ENCODE measurements at regions not wholly inside any gene's neighbourhood (a gene's known extent, or its start where the extent isn't known, plus 50 kb on each side); places are given as distances from the start of the nearest gene placed in this dataset.

DNA sequence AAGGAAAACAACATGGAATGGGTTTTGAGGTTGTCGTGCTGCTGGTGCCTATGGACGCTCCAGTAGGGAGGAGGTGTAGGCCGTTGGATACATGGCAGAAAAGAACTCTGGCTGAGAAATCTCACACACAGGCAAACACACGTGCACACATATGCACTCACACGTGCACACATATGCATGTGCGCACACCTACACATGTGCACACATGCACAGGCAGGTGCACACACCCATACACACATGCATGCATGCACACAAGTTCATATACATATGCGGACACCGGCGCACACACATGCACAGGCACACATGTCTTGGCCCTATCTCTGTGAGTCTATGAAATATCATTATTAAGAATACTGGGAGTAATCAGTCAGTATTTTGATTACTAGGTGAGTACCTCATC, 150.4 kb downstream of the LRRC30 start:
- TF ChIP-seq, protein P1, sequence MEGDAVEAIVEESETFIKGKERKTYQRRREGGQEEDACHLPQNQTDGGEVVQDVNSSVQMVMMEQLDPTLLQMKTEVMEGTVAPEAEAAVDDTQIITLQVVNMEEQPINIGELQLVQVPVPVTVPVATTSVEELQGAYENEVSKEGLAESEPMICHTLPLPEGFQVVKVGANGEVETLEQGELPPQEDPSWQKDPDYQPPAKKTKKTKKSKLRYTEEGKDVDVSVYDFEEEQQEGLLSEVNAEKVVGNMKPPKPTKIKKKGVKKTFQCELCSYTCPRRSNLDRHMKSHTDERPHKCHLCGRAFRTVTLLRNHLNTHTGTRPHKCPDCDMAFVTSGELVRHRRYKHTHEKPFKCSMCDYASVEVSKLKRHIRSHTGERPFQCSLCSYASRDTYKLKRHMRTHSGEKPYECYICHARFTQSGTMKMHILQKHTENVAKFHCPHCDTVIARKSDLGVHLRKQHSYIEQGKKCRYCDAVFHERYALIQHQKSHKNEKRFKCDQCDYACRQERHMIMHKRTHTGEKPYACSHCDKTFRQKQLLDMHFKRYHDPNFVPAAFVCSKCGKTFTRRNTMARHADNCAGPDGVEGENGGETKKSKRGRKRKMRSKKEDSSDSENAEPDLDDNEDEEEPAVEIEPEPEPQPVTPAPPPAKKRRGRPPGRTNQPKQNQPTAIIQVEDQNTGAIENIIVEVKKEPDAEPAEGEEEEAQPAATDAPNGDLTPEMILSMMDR (conservative IDR thresholded peaks at IDR 0.05; ENCODE audit: low read depth) = no peak
- H3K27ac ChIP-seq = no peak overlapping the region
- ChIA-PET POLR2A (ENCODE audit: low non-redundant PET) (no interaction called here), CTCF (no interaction called here)
- no peak for DNase-seq (ENCODE audit: low spot score)

DNA sequence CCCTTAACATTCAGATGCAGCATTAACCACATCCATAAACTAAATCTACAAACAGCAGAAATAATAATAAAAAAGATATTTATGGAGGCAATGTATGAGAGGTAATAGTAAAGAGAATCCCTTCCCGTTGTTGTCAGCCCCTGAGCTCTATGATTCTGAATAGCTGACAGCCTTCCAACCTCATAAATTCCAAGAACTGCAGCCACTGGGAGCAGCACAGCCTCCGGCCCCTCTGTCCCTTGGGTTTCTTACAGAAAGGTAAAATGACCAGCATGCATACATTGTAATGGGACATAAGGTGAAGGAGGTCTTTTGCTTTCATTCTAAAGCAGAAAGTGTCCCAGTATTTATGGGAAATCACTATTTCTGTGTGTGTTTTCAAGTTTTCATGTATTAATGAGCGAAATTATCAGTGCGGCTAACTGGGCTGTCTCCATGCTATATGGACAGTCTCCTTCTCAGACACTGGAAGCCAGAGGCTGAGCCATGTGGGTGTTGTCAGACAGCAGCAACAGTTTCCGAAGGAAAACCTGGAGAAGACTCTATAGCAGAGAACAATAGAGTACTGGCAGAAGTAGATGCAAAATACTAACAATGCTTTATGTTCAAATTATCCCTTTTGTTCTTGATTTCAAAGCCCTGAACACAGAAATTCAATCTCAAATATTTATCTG, 151.6 kb downstream of the LRRC30 start:
- ChIA-PET POLR2A (ENCODE audit: low non-redundant PET) (no interaction called here), CTCF (no interaction called here)

GRCh38 chr18:7383002-7383980, 152.4 kb downstream of the LRRC30 start:
- ChIA-PET CTCF (no interaction called here), POLR2A (ENCODE audit: low non-redundant PET) (no interaction called here)
- H3K27ac ChIP-seq = no peak overlapping the region
- TF ChIP-seq, protein P1 (conservative IDR thresholded peaks at IDR 0.05; ENCODE audit: low read depth) = no peak
- DNase-seq (ENCODE audit: low spot score) = no peak

More for the DNA sequence above, 151.6 kb downstream of the LRRC30 start:
- TF ChIP-seq, protein P1 (conservative IDR thresholded peaks at IDR 0.05; ENCODE audit: low read depth) = no peak
- DNase-seq (ENCODE audit: low spot score) = no peak
- no peak overlapping the region for H3K27ac ChIP-seq

- no peak overlapping the region for H3K27ac ChIP-seq
- TF ChIP-seq, protein P1 (conservative IDR thresholded peaks at IDR 0.05; ENCODE audit: low read depth) = no peak
- no peak for DNase-seq (ENCODE audit: low spot score)
- ChIA-PET CTCF (no interaction called here), POLR2A (ENCODE audit: low non-redundant PET) (no interaction called here)
These were observed 157.9 kb downstream of the LRRC30 start for GRCh38 chr18:7388741-7389140.

GRCh38 chr18:7390731-7391492, 160.0 kb downstream of the LRRC30 start:
- ChIA-PET POLR2A (ENCODE audit: low non-redundant PET) (no interaction called here), CTCF (no interaction called here)
- TF ChIP-seq, protein P1 (conservative IDR thresholded peaks at IDR 0.05; ENCODE audit: low read depth) = no peak
- no peak overlapping the region for H3K27ac ChIP-seq
- no peak for DNase-seq (ENCODE audit: low spot score)

- ChIA-PET POLR2A (ENCODE audit: low non-redundant PET) (no interaction called here), CTCF (no interaction called here)
- TF ChIP-seq, protein P1 (conservative IDR thresholded peaks at IDR 0.05; ENCODE audit: low read depth) = no peak
- no peak overlapping the region for H3K27ac ChIP-seq
- DNase-seq (ENCODE audit: low spot score) = no peak
These were observed 162.2 kb downstream of the LRRC30 start for GRCh38 chr18:7393080-7393479.
